Ovary (tissue), 7 donors: ENCODE measurements at regions not wholly inside any gene's neighbourhood (a gene's known extent, or its start where the extent isn't known, plus 50 kb on each side); places are given as distances from the start of the nearest gene placed in this dataset.

Source experiments
- DNase-seq, 5 donors: peaks; one replicate each; pipeline ENCODE4 v3.0.0-alpha.2; 2019 to 2020
- H3K27ac ChIP-seq, 2 donors: fragments of 200-600 bp; one replicate each; pipeline versions ENCODE4 v1.5.1 to v1.8.0; 2019 to 2022
- H3K27me3 ChIP-seq: fragments of 200-600 bp; one replicate; pipeline ENCODE4 v1.8.0; 2022
- H3K36me3 ChIP-seq: fragments of 200-600 bp; sonication (generic); one replicate; pipeline ENCODE4 v1.5.1; 2019
- H3K4me1 ChIP-seq: one replicate; pipeline ENCODE4 v1.8.1; 2013; ENCODE audit warnings: mild to moderate bottlenecking, moderate library complexity; ENCODE audit not compliant: insufficient read depth
- H3K4me3 ChIP-seq: fragments of 200-600 bp; sonication (generic); one replicate; pipeline ENCODE4 v1.5.1; 2017
- H3K9me3 ChIP-seq, 2 donors: fragments of 200-600 bp in 1 of 2; sonication (generic) in 1 of 2; one replicate each; pipeline versions ENCODE4 v1.5.1 to v1.8.1; 2013 to 2019; ENCODE audit warnings: mild to moderate bottlenecking in 1 of 2, moderate library complexity in 1 of 2
- EP300 ChIP-seq: sonication (generic); formaldehyde crosslinking; IDR thresholded peaks from one replicate; pipeline ENCODE4 v1.6.1; 2017; ENCODE audit warnings: antibody characterized with exemption
- POLR2A ChIP-seq: fragments of 450-650 bp; IDR thresholded peaks from one replicate; pipeline ENCODE4 v1.6.1; 2017; ENCODE audit warnings: antibody characterized with exemption, mild to moderate bottlenecking, moderate library complexity
- WGBS, 3 donors: extraction: QIAGEN DNeasy Blood & Tissue Kit in 1 of 3; methylation state at CpG; one replicate each; pipeline versions ENCODE4 v1.1.5 to v1.1.7; 2013 to 2017; 5-methylcytosine and 5-hydroxymethylcytosine counted together
- intact Hi-C, 4 donors: fragments of 100-400 bp; cut with DNase I; formaldehyde crosslinking; loops; one replicate each; pipeline versions ENCODE4 v1.11.0 to v1.15.1; 2022 to 2023
- TF ChIP-seq, protein P1 (sequence below), 3 donors: fragments of 450-650 bp in 2 of 3; fragments of 200-600 bp in 1 of 3; IDR thresholded peaks; one replicate each; pipeline versions ENCODE4 v1.5.1 to v1.8.0; 2016 to 2022; ENCODE audit warnings: antibody characterized with exemption in 3 of 3, mild to moderate bottlenecking in 1 of 3
- donor health status: DM: no; HTN: no; CAD: no; lungs with moderate emphysema.
- donor health status: DM: no; HTN: no; CAD: no.
- donor health status: Bipolar disorder and iron deficiency.
- donor health status: DM: no; HTN: no; CAD: no.
- donor health status: DM: yes; HTN: yes; CAD: no.

DNA sequence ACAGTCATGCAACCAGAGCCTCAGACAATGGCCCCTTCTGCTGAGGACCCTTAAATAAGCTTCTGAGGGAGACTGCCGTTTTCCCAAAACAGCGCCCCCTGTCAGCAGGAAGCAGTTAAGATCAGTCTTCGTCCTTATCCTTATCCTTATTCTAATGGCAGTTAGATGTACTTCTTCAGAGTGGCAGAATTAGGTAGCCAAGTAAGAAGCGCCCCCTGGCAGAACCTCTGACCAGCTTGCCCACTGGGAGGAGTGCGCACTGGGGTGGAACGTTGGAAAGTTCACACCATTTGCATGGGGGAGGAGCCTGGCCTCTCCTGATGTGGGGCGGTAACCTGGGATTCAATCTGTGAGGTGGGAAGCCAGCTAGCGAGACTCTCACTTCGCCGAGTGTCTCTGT, 133.6 kb upstream of the QRFPR start:
- 60 to 67% (median 65%) methylated on average over 10 of the region's 10 CpGs for WGBS, 3 donors
- no peaks in the 10 kb centered on the region for H3K36me3 ChIP-seq
- TF ChIP-seq EP300: no peak
- TF ChIP-seq POLR2A: no peak
- TF ChIP-seq, protein P1, sequence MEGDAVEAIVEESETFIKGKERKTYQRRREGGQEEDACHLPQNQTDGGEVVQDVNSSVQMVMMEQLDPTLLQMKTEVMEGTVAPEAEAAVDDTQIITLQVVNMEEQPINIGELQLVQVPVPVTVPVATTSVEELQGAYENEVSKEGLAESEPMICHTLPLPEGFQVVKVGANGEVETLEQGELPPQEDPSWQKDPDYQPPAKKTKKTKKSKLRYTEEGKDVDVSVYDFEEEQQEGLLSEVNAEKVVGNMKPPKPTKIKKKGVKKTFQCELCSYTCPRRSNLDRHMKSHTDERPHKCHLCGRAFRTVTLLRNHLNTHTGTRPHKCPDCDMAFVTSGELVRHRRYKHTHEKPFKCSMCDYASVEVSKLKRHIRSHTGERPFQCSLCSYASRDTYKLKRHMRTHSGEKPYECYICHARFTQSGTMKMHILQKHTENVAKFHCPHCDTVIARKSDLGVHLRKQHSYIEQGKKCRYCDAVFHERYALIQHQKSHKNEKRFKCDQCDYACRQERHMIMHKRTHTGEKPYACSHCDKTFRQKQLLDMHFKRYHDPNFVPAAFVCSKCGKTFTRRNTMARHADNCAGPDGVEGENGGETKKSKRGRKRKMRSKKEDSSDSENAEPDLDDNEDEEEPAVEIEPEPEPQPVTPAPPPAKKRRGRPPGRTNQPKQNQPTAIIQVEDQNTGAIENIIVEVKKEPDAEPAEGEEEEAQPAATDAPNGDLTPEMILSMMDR (IDR thresholded peaks at IDR 0.05): no peak

DNA sequence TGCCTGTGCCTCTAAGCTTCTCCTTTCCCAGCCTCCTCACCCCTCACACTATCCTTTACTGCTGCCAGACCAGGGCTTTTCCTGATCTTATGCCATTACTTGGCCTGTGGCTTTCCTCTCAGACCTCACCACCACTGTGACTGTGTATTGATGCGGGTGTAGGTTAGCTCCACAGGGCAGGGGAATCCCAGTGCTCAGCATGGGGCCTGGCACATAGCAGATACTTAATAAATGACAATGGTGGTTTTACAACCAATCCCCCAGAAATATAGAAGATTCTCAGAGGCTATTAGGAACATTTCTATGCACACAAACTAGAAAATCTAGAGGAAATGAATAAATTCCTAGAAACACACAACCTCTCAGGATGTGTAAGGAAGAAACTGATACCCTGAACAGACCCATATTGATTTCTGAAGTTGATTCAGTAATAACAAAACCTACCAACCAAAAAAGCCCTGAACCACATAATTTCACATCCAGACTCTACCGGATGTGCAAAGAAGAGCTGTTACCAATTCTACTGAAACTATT, 129.6 kb upstream of the QRFPR start:
- Histone ChIP-seq H3K4me1 (no peaks in the 10 kb centered on the region), H3K27ac (no peak overlapping the region), H3K4me3 (no peak overlapping the region), H3K27me3 (no peaks in the 10 kb centered on the region), H3K36me3 (no peaks in the 10 kb centered on the region), H3K9me3 (no peaks in the 10 kb centered on the region)
- intact Hi-C loops: no loop called here
- DNase-seq: no peak
- no peak for TF ChIP-seq EP300
- TF ChIP-seq POLR2A: no peak
- TF ChIP-seq, protein P1 (IDR thresholded peaks at IDR 0.05): no peak
- 59 to 84% (median 69%) methylated on average over 2 of the region's 2 CpGs for WGBS, 3 donors

More for the DNA sequence above, 133.6 kb upstream of the QRFPR start:
- Histone ChIP-seq H3K9me3 (no peaks in the 10 kb centered on the region), H3K4me3 (no peak overlapping the region), H3K27me3 (no peaks in the 10 kb centered on the region), H3K27ac (no peak overlapping the region), H3K4me1 (no peaks in the 10 kb centered on the region)
- DNase-seq: no peak
- intact Hi-C loops: no loop called here

DNA sequence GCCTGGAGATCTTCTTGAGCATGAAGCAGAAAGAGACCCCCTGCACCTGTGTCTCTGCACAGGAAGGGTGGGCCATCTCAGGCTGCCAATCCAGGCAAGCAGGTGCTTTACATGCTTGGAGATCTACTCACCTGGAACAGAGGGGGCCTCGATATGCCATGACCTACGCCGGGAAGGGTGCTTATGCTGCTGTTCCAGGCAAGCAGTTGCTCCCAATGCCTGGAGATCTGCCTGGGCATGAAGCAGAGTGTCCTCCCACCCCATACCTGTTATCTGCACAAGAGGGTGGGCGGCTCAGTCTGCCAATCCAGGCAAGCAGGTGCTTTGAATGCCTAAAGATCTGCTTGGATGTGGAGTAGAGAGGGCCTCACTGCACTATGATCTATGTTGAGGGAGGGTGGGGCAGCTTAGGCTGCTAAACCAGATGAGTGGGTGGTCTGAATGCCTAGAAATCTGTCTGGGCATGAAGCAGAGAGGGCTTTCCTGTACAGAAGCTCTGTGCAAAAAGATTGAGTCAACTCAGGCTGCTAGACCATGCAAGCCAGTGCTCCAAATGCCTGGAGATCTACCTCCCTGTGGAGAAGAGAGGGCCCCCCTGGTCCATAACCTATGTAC, 104.5 kb upstream of the QRFPR start:
- TF ChIP-seq EP300 (no peak), POLR2A (no peak)
- TF ChIP-seq, protein P1 (IDR thresholded peaks at IDR 0.05): no peak
- H3K9me3 ChIP-seq: peaks cover 0 to 3% of the 10 kb centered on the region in 2 donors
- no peaks in the 10 kb centered on the region for H3K4me1 ChIP-seq
- H3K4me3 ChIP-seq: no peak overlapping the region
- no peak overlapping the region for H3K27ac ChIP-seq
- intact Hi-C loops: no loop called here
- no peak for DNase-seq
- no peaks in the 10 kb centered on the region for H3K36me3 ChIP-seq
- 88 to 98% (median 90%) methylated on average over 4 of the region's 4 CpGs for whole genome bisulfite sequencing, 3 donors
- no peaks in the 10 kb centered on the region for H3K27me3 ChIP-seq

DNA sequence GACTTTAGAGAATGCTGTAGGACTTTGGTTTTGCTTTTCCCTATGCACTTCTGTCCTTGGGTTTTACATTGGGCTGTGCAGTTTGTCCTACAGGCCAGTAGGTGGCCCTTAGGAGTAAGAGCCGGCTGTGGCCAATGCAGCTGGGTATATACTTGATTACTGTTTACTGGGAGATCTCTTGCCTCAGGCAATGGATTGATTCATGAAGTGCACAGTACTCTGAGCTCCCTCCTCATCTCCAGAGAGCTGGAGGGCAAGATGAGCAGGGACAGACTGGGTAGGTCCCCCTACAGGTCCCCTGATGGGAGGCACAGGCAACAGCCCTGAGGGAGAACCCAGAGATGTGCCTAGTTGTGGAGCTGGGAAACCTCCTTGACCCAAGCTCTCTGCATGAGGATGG, 103.8 kb upstream of the QRFPR start:
- DNase-seq: no peak
- Histone ChIP-seq H3K4me1 (no peaks in the 10 kb centered on the region), H3K4me3 (no peak overlapping the region), H3K9me3 (peaks cover 0 to 3% of the 10 kb centered on the region in 2 donors), H3K27ac (no peak overlapping the region), H3K36me3 (no peaks in the 10 kb centered on the region), H3K27me3 (no peaks in the 10 kb centered on the region)
- 0 to 9% (median 0%) methylated on average over 1 of the region's 1 CpG for WGBS, 3 donors
- TF ChIP-seq POLR2A (no peak), EP300 (no peak)
- TF ChIP-seq, protein P1 (IDR thresholded peaks at IDR 0.05): no peak
- intact Hi-C loops: no loop called here
